ENCODE measurements at regions not wholly inside any gene's neighbourhood (a gene's known extent, or its start where the extent isn't known, plus 50 kb on each side); places are given as distances from the start of the nearest gene placed in this dataset.

DNA sequence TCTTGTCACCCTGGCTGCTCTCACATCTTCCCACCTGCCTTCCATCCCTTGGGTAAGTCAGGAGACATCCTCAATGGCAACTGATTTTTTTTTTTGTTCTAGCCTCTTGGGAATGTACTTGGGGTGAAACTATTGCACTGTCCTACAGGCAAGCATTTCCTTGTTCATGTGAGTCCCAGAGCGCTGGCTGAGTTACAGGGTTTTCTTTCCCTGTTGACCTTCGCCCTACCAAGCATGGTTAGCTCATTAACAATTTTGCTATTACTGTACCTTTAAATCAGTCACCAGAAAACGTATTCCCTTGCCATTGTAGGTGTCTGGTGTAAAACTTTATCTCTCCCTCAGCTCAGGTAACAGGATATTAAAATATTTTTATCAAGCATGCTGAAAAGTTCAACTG lies 98.9 kb downstream of the PRLHR start:
- no peak overlapping the region for H3K27ac ChIP-seq (ENCODE audit: insufficient read length, low read depth, low read length)
- no peak overlapping the region for H3K56ac ChIP-seq (ENCODE audit: insufficient read length, low read depth, low read length)
- no peaks in the 10 kb centered on the region for H3K27me3 ChIP-seq (ENCODE audit: insufficient read depth, low read length)
- no peak overlapping the region for H2BK12ac ChIP-seq (ENCODE audit: insufficient read length, low read depth, low read length)
- no peaks in the 10 kb centered on the region for H3K79me1 ChIP-seq (ENCODE audit: insufficient read depth, low read depth, low read length, poor library complexity, severe bottlenecking)
- TF ChIP-seq, protein P1, sequence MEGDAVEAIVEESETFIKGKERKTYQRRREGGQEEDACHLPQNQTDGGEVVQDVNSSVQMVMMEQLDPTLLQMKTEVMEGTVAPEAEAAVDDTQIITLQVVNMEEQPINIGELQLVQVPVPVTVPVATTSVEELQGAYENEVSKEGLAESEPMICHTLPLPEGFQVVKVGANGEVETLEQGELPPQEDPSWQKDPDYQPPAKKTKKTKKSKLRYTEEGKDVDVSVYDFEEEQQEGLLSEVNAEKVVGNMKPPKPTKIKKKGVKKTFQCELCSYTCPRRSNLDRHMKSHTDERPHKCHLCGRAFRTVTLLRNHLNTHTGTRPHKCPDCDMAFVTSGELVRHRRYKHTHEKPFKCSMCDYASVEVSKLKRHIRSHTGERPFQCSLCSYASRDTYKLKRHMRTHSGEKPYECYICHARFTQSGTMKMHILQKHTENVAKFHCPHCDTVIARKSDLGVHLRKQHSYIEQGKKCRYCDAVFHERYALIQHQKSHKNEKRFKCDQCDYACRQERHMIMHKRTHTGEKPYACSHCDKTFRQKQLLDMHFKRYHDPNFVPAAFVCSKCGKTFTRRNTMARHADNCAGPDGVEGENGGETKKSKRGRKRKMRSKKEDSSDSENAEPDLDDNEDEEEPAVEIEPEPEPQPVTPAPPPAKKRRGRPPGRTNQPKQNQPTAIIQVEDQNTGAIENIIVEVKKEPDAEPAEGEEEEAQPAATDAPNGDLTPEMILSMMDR (conservative IDR thresholded peaks at IDR 0.05) = no peak
- no peak overlapping the region for H2BK20ac ChIP-seq (ENCODE audit: low read depth, low read length, poor library complexity, severe bottlenecking)
- H4K8ac ChIP-seq (replicated peaks; ENCODE audit: insufficient read length, low read depth, low read length) = no peak overlapping the region
- H3K4me1 Mint-ChIP-seq = peaks cover 7 to 10% of the 10 kb centered on the region in 2 experiments; a peak in 3 of 4 replicates
- H3K14ac ChIP-seq (ENCODE audit: insufficient read depth, low read length) = no peak overlapping the region
- no peak overlapping the region for H3K27ac Mint-ChIP-seq
- H3K27me3 Mint-ChIP-seq (ENCODE audit: low read depth) = peaks cover 3% of the 10 kb centered on the region; the same call in 1 of the 2 replicates
- H3K9ac ChIP-seq (ENCODE audit: extremely low read depth, insufficient read length, low read length) = no peak overlapping the region
- H4K91ac ChIP-seq (ENCODE audit: insufficient read length, low read depth, low read length) = no peak overlapping the region
- no peak overlapping the region for H2BK15ac ChIP-seq (ENCODE audit: low read depth, low read length)
- H3K79me2 ChIP-seq (ENCODE audit: insufficient read depth, low read length) = no peaks in the 10 kb centered on the region
- H3K23me2 ChIP-seq (ENCODE audit: insufficient read length, low read depth, low read length, poor library complexity, severe bottlenecking) = no peaks in the 10 kb centered on the region
- no peak overlapping the region for H3K18ac ChIP-seq (ENCODE audit: insufficient read length, low read depth, low read length)
- no peak overlapping the region for H2AFZ ChIP-seq (ENCODE audit: low read length)
- peaks cover 0 to under 1% of the 10 kb centered on the region in 2 experiments; a peak in 1 of 5 replicates for H3K9me3 Mint-ChIP-seq
- no peak for DNase-seq
- no peak overlapping the region for H2AK5ac ChIP-seq (ENCODE audit: insufficient read length, low read length)
- H2BK5ac ChIP-seq (ENCODE audit: insufficient read length, low read length) = no peak overlapping the region
- H3K4me2 ChIP-seq (ENCODE audit: insufficient read depth, insufficient read length, low read length) = no peak overlapping the region
- H3K4me3 Mint-ChIP-seq = no peak overlapping the region
- WGBS (ENCODE audit: extremely low coverage, insufficient read length, low lambda C conversion rate) = no CpG with 5 or more reads among the region's 3 CpGs
- H3K4ac ChIP-seq (ENCODE audit: low read depth, low read length) = no peak overlapping the region
- H2BK120ac ChIP-seq (ENCODE audit: low read depth, low read length, poor library complexity, severe bottlenecking) = no peak overlapping the region
- no peak overlapping the region for H4K5ac ChIP-seq (ENCODE audit: insufficient read length, low read depth, low read length)
- no peak overlapping the region for H3K23ac ChIP-seq (ENCODE audit: insufficient read length, low read depth, low read length)
- peaks cover 3% of the 10 kb centered on the region; the same call in 1 of the 2 replicates for H3K4me1 ChIP-seq (ENCODE audit: insufficient read depth, low read length)
- H3K36me3 Mint-ChIP-seq (ENCODE audit: insufficient read depth in 1 of 3, low read depth in 3 of 3) = peaks cover 0 to 2% (median 0%) of the 10 kb centered on the region in 3 experiments; a peak in 2 of 7 replicates
- H3K9me3 ChIP-seq (ENCODE audit: control insufficient read depth, low read depth, low read length) = peaks cover under 1% of the 10 kb centered on the region
- H3T11ph ChIP-seq (ENCODE audit: low read length) = no peak overlapping the region
- no peaks in the 10 kb centered on the region for H4K20me1 ChIP-seq (ENCODE audit: control insufficient read depth, insufficient read depth, insufficient read length)
